NCI-H2171 treated with DMSO at 0.1 percent for 48 hours (cell line): ENCODE measurements at regions not wholly inside any gene's neighbourhood (a gene's known extent, or its start where the extent isn't known, plus 50 kb on each side); places are given as distances from the start of the nearest gene placed in this dataset.
"Not testable (repeated sequence)": the region's sequence is repeated elsewhere in the genome, so short reads cannot be mapped to it uniquely, and the experiment has no call there.

Experiments
- DNase-seq: peaks from one replicate; lab custom pipeline; 2025; lab: John Stamatoyannopoulos, UW

DNA sequence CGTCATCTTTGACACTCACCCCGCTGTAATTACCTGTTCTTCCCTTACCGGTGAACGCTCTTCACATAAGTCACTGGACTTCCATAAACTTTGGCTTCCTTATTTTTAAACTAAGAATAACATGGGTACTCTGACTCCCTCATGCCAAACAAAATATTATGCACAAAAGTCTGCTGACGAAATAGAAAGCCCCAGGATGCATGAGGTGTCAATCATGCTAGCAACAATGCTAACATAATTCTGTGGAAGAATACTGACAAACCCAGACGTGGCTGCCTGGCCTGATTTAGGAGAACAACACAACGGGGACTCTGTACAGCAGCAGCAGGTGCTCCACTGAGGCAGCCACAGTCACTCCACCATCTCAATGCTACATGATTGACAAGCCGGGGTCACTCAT, 137.5 kb downstream of the CCDC71L start:
- no peak for DNase-seq

GRCh38 chr7:106522696-106523095, 138.3 kb downstream of the CCDC71L start:
- no peak for DNase-seq

DNA sequence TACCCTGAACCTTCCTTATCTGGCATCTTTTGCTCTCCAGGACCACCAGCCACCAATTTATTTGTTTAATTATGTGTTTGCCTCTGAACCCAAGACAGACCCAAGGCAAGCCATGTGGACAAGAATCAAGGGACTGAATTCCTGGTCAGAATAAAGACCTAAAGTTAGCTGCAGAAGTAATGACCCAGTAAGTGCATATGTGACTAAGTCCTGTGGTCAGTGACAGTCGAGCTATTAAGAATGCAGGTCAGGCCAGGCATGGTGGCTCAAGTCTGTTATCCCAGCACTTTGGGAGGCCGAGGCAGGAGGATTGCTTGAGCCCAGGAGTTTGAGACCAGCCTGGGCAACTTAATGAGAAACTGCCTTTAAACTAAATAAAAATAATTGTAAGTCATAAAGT, 139.4 kb downstream of the CCDC71L start:
- DNase-seq, result no peak

DNA sequence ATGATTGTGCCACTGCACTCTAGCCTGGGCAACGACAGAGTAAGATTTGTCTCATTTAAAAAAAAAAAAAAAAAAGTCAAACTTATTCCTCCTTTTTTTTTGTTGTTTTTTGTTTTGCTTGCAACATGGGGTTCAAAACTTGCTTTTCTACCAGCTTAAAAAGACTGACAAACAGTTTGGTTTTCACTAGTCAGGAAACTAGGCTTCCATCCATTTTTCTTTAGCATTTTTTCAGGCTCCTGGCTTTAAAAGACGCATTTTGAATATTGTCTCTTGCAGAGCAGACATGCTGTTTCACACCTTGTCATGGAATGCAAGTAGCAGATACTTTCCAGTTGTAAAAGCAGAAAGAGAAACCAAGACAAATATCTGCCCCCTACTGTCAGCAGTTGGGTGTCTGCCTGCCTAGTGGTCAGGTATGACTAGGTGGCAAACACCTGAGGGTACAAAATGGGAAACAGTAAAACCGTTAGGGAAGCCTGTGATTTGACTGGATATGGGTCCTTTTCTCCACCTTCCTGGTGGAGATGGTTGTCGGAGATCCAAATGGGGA, 139.9 kb downstream of the CCDC71L start:
- DNase-seq, result no peak

GRCh38 chr7:106518967-106519366, 142.0 kb downstream of the CCDC71L start:
- DNase-seq, result no peak

- DNase-seq, result no peak
These were observed 142.7 kb downstream of the CCDC71L start for GRCh38 chr7:106518239-106518638.

- no peak for DNase-seq
These were observed 143.4 kb downstream of the CCDC71L start for GRCh38 chr7:106517508-106517907.

GRCh38 chr7:106515321-106515720, 145.6 kb downstream of the CCDC71L start:
- DNase-seq, result no peak

GRCh38 chr7:106514881-106515280, 146.1 kb downstream of the CCDC71L start:
- DNase-seq, result no peak

DNA sequence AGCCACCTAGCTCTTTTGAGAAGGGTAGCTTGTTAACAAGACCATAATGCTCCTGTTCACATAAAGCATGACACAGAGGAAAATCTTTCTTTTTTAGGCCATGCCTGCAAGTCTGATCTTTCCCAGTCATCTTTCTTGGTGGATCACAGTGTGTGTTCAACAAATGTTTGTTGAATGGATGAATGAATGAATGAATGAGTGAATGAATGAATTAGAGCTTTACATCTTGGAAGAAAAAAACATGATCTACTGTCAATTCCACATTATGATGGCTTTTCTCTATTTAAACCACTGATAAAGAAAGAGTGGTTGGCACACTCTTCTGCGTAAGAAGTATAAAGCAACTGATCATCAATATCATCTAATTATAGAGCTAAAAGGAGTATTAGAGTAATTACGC, 148.7 kb downstream of the CCDC71L start:
- DNase-seq, result no peak

GRCh38 chr7:106504645-106505044, 156.3 kb downstream of the CCDC71L start:
- no peak for DNase-seq

DNA sequence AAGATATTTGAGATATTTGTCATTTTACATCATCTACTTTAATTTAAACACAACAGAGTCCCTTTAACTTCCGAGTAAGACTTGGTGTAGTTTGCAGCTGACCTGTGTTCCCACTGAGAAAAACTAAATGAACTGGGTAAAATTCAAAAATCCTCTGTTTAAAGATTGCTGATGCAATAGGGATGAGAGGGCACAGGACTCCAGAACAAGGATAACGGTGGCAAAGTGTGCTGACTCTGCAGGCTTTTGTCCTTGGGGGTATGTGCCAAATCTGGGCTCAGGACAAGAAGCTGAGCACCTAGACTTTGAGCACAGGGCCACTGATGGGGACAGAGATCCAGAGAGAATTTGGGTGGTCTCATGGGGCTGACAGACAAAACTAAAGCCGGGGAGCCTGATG, 156.8 kb downstream of the CCDC71L start:
- DNase-seq, result no peak

DNA sequence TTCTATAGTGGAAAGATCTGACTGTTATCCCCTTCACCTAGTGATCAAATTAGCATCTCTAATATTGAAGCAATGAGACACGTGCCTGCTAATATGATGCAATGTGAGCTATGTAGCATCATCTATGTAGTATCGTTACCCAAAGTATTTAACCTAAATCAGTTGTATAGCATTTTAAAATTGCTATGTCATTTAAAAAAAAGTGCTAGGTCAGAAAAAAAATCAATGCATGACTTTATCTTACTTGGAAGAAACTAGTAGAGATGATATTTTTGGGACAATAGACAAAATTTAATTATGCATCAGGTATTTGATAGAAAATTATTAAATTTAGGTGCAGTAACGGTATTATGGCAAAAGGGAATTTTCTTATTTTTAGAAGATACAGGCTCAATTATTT, 157.3 kb downstream of the CCDC71L start:
- no peak for DNase-seq

- DNase-seq, result no peak
These were observed 159.1 kb downstream of the CCDC71L start for GRCh38 chr7:106501605-106502580.

DNA sequence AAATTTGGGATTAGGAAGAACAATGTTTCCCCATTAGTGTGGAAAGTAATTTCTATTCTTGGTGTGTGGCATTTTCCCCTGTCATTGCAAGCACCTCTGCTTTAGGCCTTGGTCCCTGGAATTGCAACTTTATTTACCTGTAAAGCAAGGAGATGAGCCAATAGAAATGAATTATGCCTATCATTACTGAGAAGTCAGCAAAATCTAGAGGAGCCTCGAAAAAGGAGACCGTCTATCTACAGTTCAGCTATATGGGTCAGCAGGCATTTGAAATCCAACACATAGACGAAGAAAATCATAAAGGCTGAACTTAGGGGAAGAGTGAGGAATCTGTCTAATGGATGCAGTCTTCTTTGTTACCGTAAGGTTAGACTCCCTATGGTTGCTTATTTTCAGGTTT, 161.1 kb downstream of the CCDC71L start:
- DNase-seq, result no peak

DNA sequence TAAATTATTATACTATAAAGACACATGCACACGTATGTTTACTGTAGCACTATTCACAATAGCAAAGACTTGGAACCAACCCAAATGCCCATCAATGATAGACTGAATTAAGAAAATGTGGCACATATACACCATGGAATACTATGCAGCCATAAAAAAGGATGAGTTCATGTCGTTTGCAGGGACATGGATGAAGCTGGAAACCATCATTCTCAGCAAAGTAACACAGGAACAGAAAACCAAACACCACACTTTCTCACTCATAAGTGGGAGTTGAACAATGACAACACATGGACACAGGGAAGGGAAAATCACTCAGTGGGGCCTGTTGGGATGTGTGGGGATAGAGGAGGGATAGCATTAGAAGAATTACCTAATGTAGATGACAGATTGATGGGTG, 163.0 kb downstream of the CCDC71L start:
- DNase-seq, result not testable (repeated sequence)

GRCh38 chr7:106493041-106493731, 167.8 kb downstream of the CCDC71L start:
- DNase-seq, result no peak

- no peak for DNase-seq
These were observed 172.5 kb downstream of the CCDC71L start for GRCh38 chr7:106488465-106488864.

- DNase-seq, result no peak
These were observed 173.1 kb downstream of the CCDC71L start for GRCh38 chr7:106487892-106488291.

DNA sequence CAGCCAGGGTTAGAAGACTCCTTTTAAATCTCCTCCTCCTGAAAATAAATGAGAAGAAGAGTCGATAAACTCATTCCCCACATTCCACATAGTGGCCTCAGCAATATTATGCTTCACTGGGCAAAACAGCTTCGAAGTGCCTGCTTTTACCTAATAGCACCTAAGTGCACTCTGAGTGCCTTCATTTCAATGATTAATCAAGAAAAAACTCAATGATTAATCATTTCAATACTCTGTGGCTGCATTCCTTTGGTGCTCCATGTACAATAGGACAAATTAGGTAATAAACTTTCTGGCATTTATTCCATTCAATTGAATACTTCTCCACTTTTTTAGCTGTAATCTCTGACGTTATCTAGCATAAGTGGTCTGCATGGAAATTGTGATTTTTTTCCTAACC, 174.6 kb downstream of the CCDC71L start:
- DNase-seq, result no peak

GRCh38 chr7:106485919-106486318, 175.0 kb downstream of the CCDC71L start:
- DNase-seq, result no peak

GRCh38 chr7:106485031-106485551, 175.9 kb downstream of the CCDC71L start:
- DNase-seq, result no peak

DNA sequence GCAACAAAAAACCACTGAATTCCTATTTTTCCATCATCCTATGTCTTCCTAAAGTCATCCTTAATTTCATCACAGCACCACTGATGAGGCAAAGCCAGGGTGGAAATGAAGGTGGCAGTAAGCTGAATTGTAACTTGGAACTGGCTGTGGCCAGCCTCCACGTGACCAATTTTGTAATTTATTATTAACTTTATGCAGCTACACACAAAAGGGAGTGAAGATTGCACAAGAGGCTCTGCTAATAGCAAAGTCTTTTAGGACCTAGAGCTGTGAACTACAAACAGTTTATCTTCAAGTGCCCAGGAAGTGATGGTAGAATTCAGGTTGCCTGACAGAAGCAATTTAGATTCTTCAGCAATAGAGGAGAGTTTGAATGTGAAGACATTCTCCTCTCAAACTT, 176.4 kb downstream of the CCDC71L start:
- DNase-seq, result no peak
